ENCODE measurements at regions not wholly inside any gene's neighbourhood (a gene's known extent, or its start where the extent isn't known, plus 50 kb on each side); places are given as distances from the start of the nearest gene placed in this dataset.

- H3K9me3 ChIP-seq (ENCODE audit: severe bottlenecking) = no peaks in the 10 kb centered on the region
- no peak overlapping the region for H3K27ac ChIP-seq
- TF ChIP-seq CTCF (IDR thresholded peaks at IDR 0.05; ENCODE audit: low read depth, low read length) = no peak
- H3K4me3 ChIP-seq (ENCODE audit: low read depth, low read length) = no peak overlapping the region
- H3K27me3 ChIP-seq (ENCODE audit: insufficient read depth, low read depth, severe bottlenecking) = no peaks in the 10 kb centered on the region
- H3K36me3 ChIP-seq = no peaks in the 10 kb centered on the region
- no peak for DNase-seq
Observed at GRCh38 chr10:124165311-124165710, 71.9 kb upstream of the CHST15 start.

GRCh38 chr10:124164264-124164663, 70.9 kb upstream of the CHST15 start:
- no peaks in the 10 kb centered on the region for H3K27me3 ChIP-seq (ENCODE audit: insufficient read depth, low read depth, severe bottlenecking)
- no peak overlapping the region for H3K4me3 ChIP-seq (ENCODE audit: low read depth, low read length)
- no peaks in the 10 kb centered on the region for H3K9me3 ChIP-seq (ENCODE audit: severe bottlenecking)
- H3K36me3 ChIP-seq = no peaks in the 10 kb centered on the region
- no peak for TF ChIP-seq CTCF (IDR thresholded peaks at IDR 0.05; ENCODE audit: low read depth, low read length)
- DNase-seq = no peak
- H3K27ac ChIP-seq = no peak overlapping the region

GRCh38 chr10:124162774-124163354, 69.5 kb upstream of the CHST15 start:
- no peaks in the 10 kb centered on the region for H3K36me3 ChIP-seq
- no peak overlapping the region for H3K27ac ChIP-seq
- no peak for TF ChIP-seq CTCF (IDR thresholded peaks at IDR 0.05; ENCODE audit: low read depth, low read length)
- no peak overlapping the region for H3K4me3 ChIP-seq (ENCODE audit: low read depth, low read length)
- H3K9me3 ChIP-seq (ENCODE audit: severe bottlenecking) = peaks cover 6% of the 10 kb centered on the region
- DNase-seq = no peak
- no peaks in the 10 kb centered on the region for H3K27me3 ChIP-seq (ENCODE audit: insufficient read depth, low read depth, severe bottlenecking)

GRCh38 chr10:124162136-124162535, 68.7 kb upstream of the CHST15 start:
- H3K4me3 ChIP-seq (ENCODE audit: low read depth, low read length) = no peak overlapping the region
- H3K27me3 ChIP-seq (ENCODE audit: insufficient read depth, low read depth, severe bottlenecking) = no peaks in the 10 kb centered on the region
- H3K27ac ChIP-seq = no peak overlapping the region
- H3K36me3 ChIP-seq = no peaks in the 10 kb centered on the region
- TF ChIP-seq CTCF (IDR thresholded peaks at IDR 0.05; ENCODE audit: low read depth, low read length) = no peak
- H3K9me3 ChIP-seq (ENCODE audit: severe bottlenecking) = peaks cover 6% of the 10 kb centered on the region
- DNase-seq = no peak

- TF ChIP-seq CTCF (IDR thresholded peaks at IDR 0.05; ENCODE audit: low read depth, low read length) = no peak
- H3K36me3 ChIP-seq = no peaks in the 10 kb centered on the region
- H3K4me3 ChIP-seq (ENCODE audit: low read depth, low read length) = no peak overlapping the region
- peaks cover 6% of the 10 kb centered on the region for H3K9me3 ChIP-seq (ENCODE audit: severe bottlenecking)
- no peaks in the 10 kb centered on the region for H3K27me3 ChIP-seq (ENCODE audit: insufficient read depth, low read depth, severe bottlenecking)
- DNase-seq = no peak
- no peak overlapping the region for H3K27ac ChIP-seq
Observed at GRCh38 chr10:124161601-124162000, 68.2 kb upstream of the CHST15 start.

GRCh38 chr10:124160943-124161582, 67.7 kb upstream of the CHST15 start:
- Histone ChIP-seq H3K9me3 (ENCODE audit: severe bottlenecking) (peaks cover 6% of the 10 kb centered on the region), H3K27ac (no peak overlapping the region)
- no peak for TF ChIP-seq CTCF (IDR thresholded peaks at IDR 0.05; ENCODE audit: low read depth, low read length)

More at GRCh38 chr10:124160943-124161582, 67.7 kb upstream of the CHST15 start:
- H3K36me3 ChIP-seq = no peaks in the 10 kb centered on the region
- DNase-seq = no peak
- no peak overlapping the region for H3K4me3 ChIP-seq (ENCODE audit: low read depth, low read length)
- H3K27me3 ChIP-seq (ENCODE audit: insufficient read depth, low read depth, severe bottlenecking) = no peaks in the 10 kb centered on the region
